GM12892 (cell line): ENCODE measurements at regions not wholly inside any gene's neighbourhood (a gene's known extent, or its start where the extent isn't known, plus 50 kb on each side); places are given as distances from the start of the nearest gene placed in this dataset.

ENCODE experiments used
- POLR2A ChIP-seq: IDR thresholded peaks from 2 replicates; pipeline ENCODE4 v1.6.1; 2011; ENCODE audit warnings: low read depth, low read length, control low read depth
- POLR2AphosphoS5 ChIP-seq: IDR thresholded peaks from 2 replicates; pipeline ENCODE4 v1.6.1; 2011; ENCODE audit warnings: low read depth, low read length, control low read depth
- TAF1 ChIP-seq: IDR thresholded peaks from 2 replicates; pipeline ENCODE4 v1.6.1; 2011; ENCODE audit warnings: low read depth, mild to moderate bottlenecking, control low read depth, low read length, borderline replicate concordance

GRCh38 chr2:23280401-23280800 lies 104.6 kb upstream of the KLHL29 start:
- no peak for TF ChIP-seq POLR2A
- TF ChIP-seq TAF1 = no peak
- no peak for TF ChIP-seq POLR2AphosphoS5
